Mucosa of descending colon (tissue), 3 donors: ENCODE measurements at regions not wholly inside any gene's neighbourhood (a gene's known extent, or its start where the extent isn't known, plus 50 kb on each side); places are given as distances from the start of the nearest gene placed in this dataset.

Source experiments
- ATAC-seq: fragments of 200-7000 bp; cut with Tn5 transposase; one replicate; pipeline ENCODE4 v1.9.1; 2020; ENCODE audit warnings: mild to moderate bottlenecking, moderate library complexity
- DNase-seq, 3 donors: peaks; one replicate each; pipeline ENCODE4 v3.0.0-alpha.2; 2020
- H3K36me3 ChIP-seq: fragments of 200-600 bp; one replicate; pipeline ENCODE4 v1.8.0; 2021; ENCODE audit warnings: low read depth, mild to moderate bottlenecking
- H3K4me1 ChIP-seq: fragments of 200-600 bp; one replicate; pipeline ENCODE4 v1.8.0; 2021; ENCODE audit warnings: low read depth, mild to moderate bottlenecking
- H3K4me3 ChIP-seq: fragments of 200-600 bp; one replicate; pipeline ENCODE4 v1.8.0; 2021; ENCODE audit warnings: mild to moderate bottlenecking
- H3K9me3 ChIP-seq: fragments of 200-600 bp; one replicate; pipeline ENCODE4 v1.8.0; 2021; ENCODE audit warnings: mild to moderate bottlenecking
- CTCF ChIP-seq: fragments of 200-600 bp; IDR thresholded peaks from one replicate; pipeline ENCODE4 v1.8.0; 2022; ENCODE audit warnings: antibody characterized with exemption, mild to moderate bottlenecking
- intact Hi-C, 2 donors: fragments of 100-400 bp; cut with DNase I in 1 of 2; cut with micrococcal nuclease in 1 of 2; formaldehyde crosslinking; loops; one replicate each; pipeline versions ENCODE4 v1.11.0 to v1.11.1; 2022; cut with DNase I, micrococcal nuclease
- donor health status: DM: no; HTN: no; CAD: no; lungs with moderate emphysema.
- donor health status: DM: no; HTN: no; CAD: no.
- donor health status: DM: no; HTN: yes; CAD: no.

- no peak for TF ChIP-seq CTCF
- ATAC-seq: no peak
- DNase-seq: no peak
- no peak overlapping the region for H3K4me3 ChIP-seq
- no peaks in the 10 kb centered on the region for H3K4me1 ChIP-seq
- no peaks in the 10 kb centered on the region for H3K36me3 ChIP-seq
- no peaks in the 10 kb centered on the region for H3K9me3 ChIP-seq
- intact Hi-C loops: no loop called here
These were observed 155.3 kb downstream of the RASSF9 start for GRCh38 chr12:85680881-85681280.

GRCh38 chr12:85681333-85681732 lies 154.9 kb downstream of the RASSF9 start:
- Histone ChIP-seq H3K4me1 (no peaks in the 10 kb centered on the region), H3K9me3 (no peaks in the 10 kb centered on the region), H3K36me3 (no peaks in the 10 kb centered on the region), H3K4me3 (no peak overlapping the region)
- DNase-seq (no peak), ATAC-seq (no peak)
- intact Hi-C loops: no loop called here
- TF ChIP-seq CTCF: no peak

- Histone ChIP-seq H3K4me1 (no peaks in the 10 kb centered on the region), H3K4me3 (no peak overlapping the region), H3K9me3 (no peaks in the 10 kb centered on the region), H3K36me3 (no peaks in the 10 kb centered on the region)
- intact Hi-C loops: no loop called here
- no peak for TF ChIP-seq CTCF
- DNase-seq: no peak
- no peak for ATAC-seq
These were observed 153.2 kb downstream of the RASSF9 start for GRCh38 chr12:85683051-85683450.

DNA sequence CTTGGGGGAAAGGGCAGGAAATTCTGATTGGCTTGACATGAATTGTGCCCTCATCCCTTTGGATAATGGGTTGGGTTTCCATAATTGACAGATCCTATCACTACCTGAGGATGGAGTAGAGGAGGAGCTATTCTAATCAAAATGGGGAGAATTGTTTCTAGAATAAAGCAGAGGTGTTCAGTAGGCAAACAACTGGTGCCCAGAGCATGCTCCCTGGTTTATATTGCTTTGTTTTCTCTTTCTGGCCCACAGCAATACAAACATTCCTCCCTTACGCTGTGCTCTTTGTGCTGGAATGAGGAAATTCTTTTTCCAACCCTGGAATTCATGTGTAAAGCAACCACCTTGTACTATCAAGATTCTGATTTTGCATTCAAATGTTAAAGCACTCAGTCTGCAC lies 147.4 kb downstream of the RASSF9 start:
- no peak for DNase-seq
- no peak for TF ChIP-seq CTCF
- no peaks in the 10 kb centered on the region for H3K4me1 ChIP-seq
- no peaks in the 10 kb centered on the region for H3K9me3 ChIP-seq
- no peak overlapping the region for H3K4me3 ChIP-seq
- H3K36me3 ChIP-seq: no peaks in the 10 kb centered on the region
- intact Hi-C loops: no loop called here
- no peak for ATAC-seq

GRCh38 chr12:85690146-85690545 lies 146.1 kb downstream of the RASSF9 start:
- Histone ChIP-seq H3K9me3 (no peaks in the 10 kb centered on the region), H3K36me3 (no peaks in the 10 kb centered on the region), H3K4me3 (no peak overlapping the region), H3K4me1 (no peaks in the 10 kb centered on the region)
- no peak for ATAC-seq
- intact Hi-C loops: no loop called here
- no peak for DNase-seq
- TF ChIP-seq CTCF: no peak

DNA sequence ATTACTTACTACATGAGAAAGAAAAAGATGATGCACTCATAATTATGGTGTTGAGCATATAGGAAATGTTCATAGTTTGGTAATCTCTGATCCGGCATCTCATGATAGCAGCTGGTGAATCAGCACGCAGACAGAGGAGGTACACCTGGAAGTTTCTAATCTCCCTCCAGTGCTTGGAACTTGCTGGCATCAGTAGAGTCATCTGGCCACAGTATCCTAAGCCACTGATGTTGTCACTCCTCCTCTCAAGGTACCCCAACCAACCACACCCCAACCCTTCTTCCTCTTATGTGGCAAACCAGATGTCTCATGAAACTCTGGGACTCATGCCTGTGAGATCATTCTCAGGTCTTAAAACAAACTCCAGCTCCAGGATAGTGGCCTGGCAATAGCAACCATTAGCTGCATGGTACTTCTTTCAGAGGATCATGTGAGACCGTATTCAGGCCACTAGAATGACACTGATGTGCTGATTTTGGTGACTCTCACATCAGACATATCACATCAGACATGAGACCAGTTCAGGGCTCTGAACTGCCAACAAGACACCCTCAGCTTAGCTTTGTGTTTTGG lies 143.0 kb downstream of the RASSF9 start:
- Histone ChIP-seq H3K4me3 (no peak overlapping the region), H3K9me3 (no peaks in the 10 kb centered on the region), H3K4me1 (no peaks in the 10 kb centered on the region), H3K36me3 (no peaks in the 10 kb centered on the region)
- ATAC-seq (no peak), DNase-seq (no peak)
- no peak for TF ChIP-seq CTCF
- intact Hi-C loops: no loop called here
